Lower lobe of right lung (tissue), 2 donors: ENCODE measurements at regions not wholly inside any gene's neighbourhood (a gene's known extent, or its start where the extent isn't known, plus 50 kb on each side); places are given as distances from the start of the nearest gene placed in this dataset.

Source experiments
- ATAC-seq, 2 donors: fragments of 200-7000 bp; cut with Tn5 transposase; one replicate each; pipeline ENCODE4 v1.9.1; 2020 to 2022; ENCODE audit warnings: mild to moderate bottlenecking in 2 of 2, moderate library complexity in 2 of 2
- DNase-seq: peaks from one replicate; pipeline ENCODE4 v3.0.0-alpha.2; 2020
- H3K27ac ChIP-seq: fragments of 200-600 bp; one replicate; pipeline ENCODE4 v1.8.0; 2022
- H3K27me3 ChIP-seq: fragments of 200-600 bp; one replicate; pipeline ENCODE4 v1.8.0; 2022; ENCODE audit warnings: low read depth
- H3K36me3 ChIP-seq: fragments of 200-600 bp; one replicate; pipeline ENCODE4 v1.8.0; 2022; ENCODE audit warnings: mild to moderate bottlenecking
- H3K4me1 ChIP-seq: fragments of 200-600 bp; one replicate; pipeline ENCODE4 v1.8.0; 2022
- H3K4me3 ChIP-seq: fragments of 200-600 bp; one replicate; pipeline ENCODE4 v1.8.0; 2022; ENCODE audit warnings: mild to moderate bottlenecking
- H3K9me3 ChIP-seq: fragments of 200-600 bp; one replicate; pipeline ENCODE4 v1.8.0; 2022
- intact Hi-C: fragments of 100-400 bp; cut with DNase I; formaldehyde crosslinking; loops from one replicate; pipeline ENCODE4 v1.11.0; 2022
- TF ChIP-seq, protein P1 (sequence below): fragments of 200-600 bp; IDR thresholded peaks from one replicate; pipeline ENCODE4 v1.8.0; 2022; ENCODE audit warnings: antibody characterized with exemption, mild to moderate bottlenecking
- donor health status: DM: no; HTN: yes; CAD: no; lungs with severe emphysema.

GRCh38 chr6:156448579-156448978 lies 328.6 kb upstream of the ARID1B start:
- Histone ChIP-seq H3K9me3 (no peaks in the 10 kb centered on the region), H3K27ac (no peak overlapping the region), H3K4me1 (no peaks in the 10 kb centered on the region), H3K27me3 (no peaks in the 10 kb centered on the region), H3K36me3 (no peaks in the 10 kb centered on the region), H3K4me3 (no peak overlapping the region)
- intact Hi-C loops = no loop called here
- ATAC-seq (no peak), DNase-seq (no peak)
- TF ChIP-seq, protein P1, sequence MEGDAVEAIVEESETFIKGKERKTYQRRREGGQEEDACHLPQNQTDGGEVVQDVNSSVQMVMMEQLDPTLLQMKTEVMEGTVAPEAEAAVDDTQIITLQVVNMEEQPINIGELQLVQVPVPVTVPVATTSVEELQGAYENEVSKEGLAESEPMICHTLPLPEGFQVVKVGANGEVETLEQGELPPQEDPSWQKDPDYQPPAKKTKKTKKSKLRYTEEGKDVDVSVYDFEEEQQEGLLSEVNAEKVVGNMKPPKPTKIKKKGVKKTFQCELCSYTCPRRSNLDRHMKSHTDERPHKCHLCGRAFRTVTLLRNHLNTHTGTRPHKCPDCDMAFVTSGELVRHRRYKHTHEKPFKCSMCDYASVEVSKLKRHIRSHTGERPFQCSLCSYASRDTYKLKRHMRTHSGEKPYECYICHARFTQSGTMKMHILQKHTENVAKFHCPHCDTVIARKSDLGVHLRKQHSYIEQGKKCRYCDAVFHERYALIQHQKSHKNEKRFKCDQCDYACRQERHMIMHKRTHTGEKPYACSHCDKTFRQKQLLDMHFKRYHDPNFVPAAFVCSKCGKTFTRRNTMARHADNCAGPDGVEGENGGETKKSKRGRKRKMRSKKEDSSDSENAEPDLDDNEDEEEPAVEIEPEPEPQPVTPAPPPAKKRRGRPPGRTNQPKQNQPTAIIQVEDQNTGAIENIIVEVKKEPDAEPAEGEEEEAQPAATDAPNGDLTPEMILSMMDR = no peak

GRCh38 chr6:156440688-156441087 lies 336.5 kb upstream of the ARID1B start:
- Histone ChIP-seq H3K36me3 (no peaks in the 10 kb centered on the region), H3K4me1 (no peaks in the 10 kb centered on the region), H3K9me3 (no peaks in the 10 kb centered on the region), H3K27me3 (no peaks in the 10 kb centered on the region), H3K27ac (no peak overlapping the region), H3K4me3 (no peak overlapping the region)
- no peak for ATAC-seq
- TF ChIP-seq, protein P1 = no peak
- DNase-seq = no peak
- intact Hi-C loops = no loop called here

- ATAC-seq (no peak), DNase-seq (no peak)
- Histone ChIP-seq H3K27ac (no peak overlapping the region), H3K9me3 (no peaks in the 10 kb centered on the region), H3K4me1 (no peaks in the 10 kb centered on the region), H3K27me3 (no peaks in the 10 kb centered on the region), H3K36me3 (no peaks in the 10 kb centered on the region), H3K4me3 (no peak overlapping the region)
- TF ChIP-seq, protein P1 = no peak
- intact Hi-C loops = no loop called here
These were observed 338.7 kb upstream of the ARID1B start for GRCh38 chr6:156438350-156438923.

GRCh38 chr6:156437121-156437879 lies 339.9 kb upstream of the ARID1B start:
- intact Hi-C loops = no loop called here
- ATAC-seq (no peak), DNase-seq (no peak)
- Histone ChIP-seq H3K36me3 (no peaks in the 10 kb centered on the region), H3K4me3 (no peak overlapping the region), H3K4me1 (no peaks in the 10 kb centered on the region), H3K9me3 (no peaks in the 10 kb centered on the region), H3K27ac (no peak overlapping the region), H3K27me3 (no peaks in the 10 kb centered on the region)
- TF ChIP-seq, protein P1 = no peak

DNA sequence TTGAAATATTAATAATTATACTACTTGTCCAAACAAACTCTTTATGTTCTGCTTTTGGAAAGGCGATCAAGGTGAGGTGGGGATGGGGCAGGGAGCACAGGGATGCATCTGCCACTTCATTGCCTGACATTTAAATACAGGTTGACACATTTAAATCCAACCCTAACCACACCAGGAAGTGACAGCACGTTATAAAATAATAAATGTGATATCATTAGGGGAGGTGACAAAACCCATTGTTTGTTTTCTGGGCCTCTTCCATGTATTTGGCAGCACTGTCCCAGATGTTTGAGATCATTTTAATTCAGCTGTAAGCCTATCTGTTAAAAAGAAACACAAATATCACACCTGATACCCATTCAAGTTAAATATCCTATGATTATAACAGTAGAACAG lies 342.4 kb upstream of the ARID1B start:
- no peak overlapping the region for H3K4me3 ChIP-seq
- no peaks in the 10 kb centered on the region for H3K4me1 ChIP-seq
- DNase-seq (no peak), ATAC-seq (no peak)
- no peaks in the 10 kb centered on the region for H3K36me3 ChIP-seq
- no peak overlapping the region for H3K27ac ChIP-seq
- intact Hi-C loops = no loop called here
- TF ChIP-seq, protein P1 = no peak
- H3K27me3 ChIP-seq = no peaks in the 10 kb centered on the region
- no peaks in the 10 kb centered on the region for H3K9me3 ChIP-seq
